GM23338 (cell line): ENCODE measurements at regions not wholly inside any gene's neighbourhood (a gene's known extent, or its start where the extent isn't known, plus 50 kb on each side); places are given as distances from the start of the nearest gene placed in this dataset.

Experiments
- ATAC-seq: fragments of 200-7000 bp; cut with Tn5 transposase; 3 replicates; pipeline ENCODE4 v1.9.1; 2020
- DNase-seq: peaks from one replicate; pipeline ENCODE4 v3.0.0-alpha.2; 2015; ENCODE audit warnings: low spot score
- H2AFZ ChIP-seq: fragments of 200-600 bp; sonication (generic); 2 replicates; pipeline ENCODE4 v1.8.0; 2016; ENCODE audit warnings: antibody characterized with exemption, mild to moderate bottlenecking, moderate library complexity
- H3F3A ChIP-seq: fragments of 200-600 bp; sonication (generic); replicated peaks from 2 replicates; pipeline ENCODE4 v1.8.0; 2017; ENCODE audit warnings: antibody characterized with exemption, mixed run types, low read depth
- H3K27ac ChIP-seq: fragments of 200-600 bp; sonication (generic); 2 replicates; pipeline ENCODE4 v1.6.1; 2016; ENCODE audit warnings: low read depth
- H3K27me3 ChIP-seq: fragments of 200-600 bp; sonication (generic); 2 replicates; pipeline ENCODE4 v1.8.0; 2016; ENCODE audit warnings: mild to moderate bottlenecking, mixed run types, moderate library complexity; ENCODE audit not compliant: insufficient read depth
- H3K36me3 ChIP-seq: fragments of 200-600 bp; sonication (generic); 2 replicates; pipeline ENCODE4 v1.8.0; 2016; ENCODE audit warnings: mild to moderate bottlenecking; ENCODE audit not compliant: insufficient read depth
- H3K4me1 ChIP-seq: fragments of 200-600 bp; sonication (generic); 2 replicates; pipeline ENCODE4 v1.8.0; 2016; ENCODE audit warnings: mild to moderate bottlenecking, moderate library complexity; ENCODE audit not compliant: insufficient read depth
- H3K4me2 ChIP-seq: fragments of 200-600 bp; sonication (generic); 2 replicates; pipeline ENCODE4 v1.7.1; 2017; ENCODE audit warnings: mixed run types
- H3K4me3 ChIP-seq: fragments of 200-600 bp; sonication (generic); 2 replicates; pipeline ENCODE4 v1.6.1; 2016; ENCODE audit warnings: mixed run types
- H3K79me2 ChIP-seq: fragments of 200-600 bp; sonication (generic); replicated peaks from 2 replicates; pipeline ENCODE4 v1.8.0; 2017; ENCODE audit warnings: mild to moderate bottlenecking; ENCODE audit not compliant: insufficient read depth
- H3K9me2 ChIP-seq: fragments of 200-600 bp; sonication (generic); 2 replicates; pipeline ENCODE4 v1.8.0; 2017; ENCODE audit not compliant: insufficient read depth
- H4K20me1 ChIP-seq: fragments of 200-600 bp; sonication (generic); replicated peaks from 2 replicates; pipeline ENCODE4 v1.8.0; 2017; ENCODE audit warnings: mild to moderate bottlenecking; ENCODE audit not compliant: insufficient read depth
- H3K27ac Mint-ChIP-seq: 2 replicates; pipeline ENCODE4 v1.8.0; 2020; ENCODE audit warnings: inconsistent platforms, mild to moderate bottlenecking, moderate library complexity, mixed read lengths
- H3K27me3 Mint-ChIP-seq: 3 replicates; pipeline ENCODE4 v1.8.0; 2022; ENCODE audit warnings: low read depth, mild to moderate bottlenecking, moderate library complexity, mixed read lengths, inconsistent platforms; ENCODE audit not compliant: insufficient read depth, poor library complexity
- H3K36me3 Mint-ChIP-seq: 3 replicates; pipeline ENCODE4 v1.8.0; 2021; ENCODE audit warnings: low read depth, mild to moderate bottlenecking, inconsistent platforms, moderate library complexity, mixed read lengths
- H3K4me1 Mint-ChIP-seq: 3 replicates; pipeline ENCODE4 v1.8.0; 2020; ENCODE audit warnings: mild to moderate bottlenecking, inconsistent platforms, mixed read lengths
- H3K4me3 Mint-ChIP-seq: 3 replicates; pipeline ENCODE4 v1.8.0; 2021; ENCODE audit warnings: moderate library complexity, mild to moderate bottlenecking, inconsistent platforms, mixed read lengths
- H3K9me3 Mint-ChIP-seq: 3 replicates; pipeline ENCODE4 v1.8.0; 2020; ENCODE audit warnings: moderate library complexity, mild to moderate bottlenecking, inconsistent platforms, mixed read lengths
- CREB1 ChIP-seq: fragments of 250-450 bp; sonication (Bioruptor Pico); IDR thresholded peaks from 2 replicates; pipeline ENCODE4 v1.5.0; 2020; ENCODE audit warnings: low read depth, mild to moderate bottlenecking, moderate library complexity
- CTCF ChIP-seq, 2 experiments: fragments of 200-600 bp in 1 of 2; sonication (generic) in 1 of 2; conservative IDR thresholded peaks; 2 replicates each; pipeline versions ENCODE4 v1.5.1 to v1.6.1; 2016 to 2017; ENCODE audit warnings: antibody characterized with exemption in 2 of 2, low read depth in 2 of 2, mild to moderate bottlenecking in 2 of 2, moderate library complexity in 1 of 2
- ETS1 ChIP-seq: IDR thresholded peaks from 2 replicates; pipeline ENCODE4 v1.6.1; 2016; ENCODE audit warnings: antibody characterized with exemption
- JUNB ChIP-seq: IDR thresholded peaks from one replicate; pipeline ENCODE4 v1.6.1; 2016; ENCODE audit warnings: antibody characterized with exemption; ENCODE audit not compliant: unreplicated experiment
- NANOG ChIP-seq: IDR thresholded peaks from 2 replicates; pipeline ENCODE4 v1.6.1; 2016; ENCODE audit warnings: antibody characterized with exemption, borderline replicate concordance
- POLR2AphosphoS5 ChIP-seq: IDR thresholded peaks from 2 replicates; pipeline ENCODE4 v1.6.1; 2016; ENCODE audit warnings: antibody characterized with exemption, low read depth
- STAT1 ChIP-seq: IDR thresholded peaks from one replicate; pipeline ENCODE4 v1.6.1; 2016; ENCODE audit warnings: antibody characterized with exemption; ENCODE audit not compliant: unreplicated experiment
- ZNF114 ChIP-seq: fragments of 250-450 bp; sonication (Bioruptor Pico); IDR thresholded peaks from 2 replicates; pipeline ENCODE4 v1.5.0; 2020; ENCODE audit warnings: mild to moderate bottlenecking, moderate library complexity
- ZNF331 ChIP-seq: fragments of 250-450 bp; sonication (Bioruptor Pico); IDR thresholded peaks from 2 replicates; pipeline ENCODE4 v1.5.0; 2020; ENCODE audit warnings: low read depth, mild to moderate bottlenecking, moderate library complexity
- ZNF462 ChIP-seq: fragments of 250-450 bp; sonication (Bioruptor Pico); IDR thresholded peaks from 2 replicates; pipeline ENCODE4 v1.5.0; 2020; ENCODE audit warnings: mild to moderate bottlenecking, moderate library complexity

- Mint-ChIP-seq H3K9me3 (no peaks in the 10 kb centered on the region), H3K27me3 (no peaks in the 10 kb centered on the region), H3K4me3 (no peak overlapping the region), H3K27ac (no peak overlapping the region), H3K4me1 (no peaks in the 10 kb centered on the region; the same call in 2 of the 3 replicates), H3K36me3 (no peaks in the 10 kb centered on the region)
- Histone ChIP-seq H3K36me3 (no peaks in the 10 kb centered on the region), H3K4me1 (no peaks in the 10 kb centered on the region), H3K27me3 (no peaks in the 10 kb centered on the region), H2AFZ (no peak overlapping the region), H3K79me2 (no peaks in the 10 kb centered on the region), H4K20me1 (no peaks in the 10 kb centered on the region), H3K27ac (no peak overlapping the region), H3K4me2 (no peak overlapping the region), H3K4me3 (no peak overlapping the region), H3F3A (no peaks in the 10 kb centered on the region), H3K9me2 (no peaks in the 10 kb centered on the region)
- DNase-seq (no peak), ATAC-seq (no peak)
- no peak for TF ChIP-seq CTCF (conservative IDR thresholded peaks at IDR 0.05; ENCODE audit: low read depth in 2 of 2)
- no peak for TF ChIP-seq CREB1 (CRISPR knock-in tag)
- no peak for TF ChIP-seq STAT1
- no peak for TF ChIP-seq ETS1
- TF ChIP-seq POLR2AphosphoS5: no peak
- no peak for TF ChIP-seq ZNF331
- no peak for TF ChIP-seq JUNB
- TF ChIP-seq ZNF462 (CRISPR knock-in tag): no peak
- no peak for TF ChIP-seq ZNF114 (CRISPR knock-in tag)
- no peak for TF ChIP-seq NANOG
Observed at GRCh38 chr7:9502269-9502668, 1068.9 kb downstream of the NXPH1 start.
